ENCODE measurements at regions not wholly inside any gene's neighbourhood (a gene's known extent, or its start where the extent isn't known, plus 50 kb on each side); places are given as distances from the start of the nearest gene placed in this dataset.
"Not testable (repeated sequence)": the region's sequence is repeated elsewhere in the genome, so short reads cannot be mapped to it uniquely, and the experiment has no call there.

GRCh38 chrX:89539150-89539549 is 382.6 kb upstream of the TGIF2LX start:
- not testable (repeated sequence) for DNase-seq

DNA sequence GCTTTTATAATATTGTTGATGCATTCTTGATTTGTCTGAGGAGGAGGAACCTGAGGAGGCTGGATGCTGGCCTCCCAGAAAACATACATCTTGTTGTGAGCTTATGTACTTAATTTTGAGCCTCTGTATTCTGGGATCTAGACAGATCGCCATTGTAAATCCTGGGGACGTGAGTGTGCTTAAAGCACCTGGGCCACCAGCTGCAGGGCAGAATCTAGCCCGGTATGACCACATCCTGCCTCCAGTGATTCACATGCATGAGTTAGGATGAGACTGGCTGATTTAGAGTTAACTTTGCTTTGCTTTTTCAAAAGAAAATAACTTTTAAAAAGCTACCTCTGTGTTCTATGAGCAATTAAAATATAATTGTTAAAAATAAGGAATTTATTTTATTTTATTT is 364.6 kb upstream of the TGIF2LX start:
- DNase-seq = not testable (repeated sequence)

DNA sequence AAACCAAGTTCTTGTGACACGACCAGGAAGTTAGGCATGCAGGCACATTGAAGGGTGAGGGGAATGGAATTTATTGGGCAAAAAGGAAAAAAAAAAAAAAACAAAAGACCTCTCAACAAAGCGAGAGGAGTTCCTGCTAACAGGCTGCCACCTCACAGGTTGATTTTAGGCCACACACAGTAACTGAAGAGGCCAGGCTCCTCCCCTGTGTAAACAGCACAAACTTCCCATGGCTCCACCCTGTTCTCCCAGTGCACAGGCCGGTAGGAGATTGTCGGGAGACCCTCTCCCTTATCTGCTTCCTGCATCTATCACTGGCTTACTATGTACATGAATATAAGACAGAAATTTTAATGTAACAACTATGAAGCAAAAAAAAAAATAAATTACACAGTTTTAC is 359.6 kb upstream of the TGIF2LX start:
- not testable (repeated sequence) for DNase-seq

DNA sequence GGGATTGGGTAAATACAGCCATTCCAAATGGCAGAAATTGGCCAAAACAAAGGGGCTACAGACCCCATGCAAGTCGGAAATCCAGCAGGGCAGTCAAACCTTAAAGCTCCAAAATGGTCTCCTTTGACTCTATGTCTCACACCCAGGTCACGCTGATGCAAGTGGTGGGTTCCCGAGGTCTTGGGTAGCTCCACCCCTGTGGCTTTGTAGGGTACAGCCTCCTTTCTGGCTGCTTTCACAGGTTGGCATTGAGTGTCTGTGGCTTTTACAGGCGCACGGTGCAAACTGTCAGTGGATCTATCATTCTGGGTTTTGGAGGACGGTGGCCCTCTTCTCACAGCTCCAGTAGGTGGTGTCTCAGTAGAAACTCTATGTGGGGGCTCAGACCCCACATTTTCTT is 358.6 kb upstream of the TGIF2LX start:
- not testable (repeated sequence) for DNase-seq

GRCh38 chrX:89567787-89568186 is 353.9 kb upstream of the TGIF2LX start:
- not testable (repeated sequence) for DNase-seq

DNA sequence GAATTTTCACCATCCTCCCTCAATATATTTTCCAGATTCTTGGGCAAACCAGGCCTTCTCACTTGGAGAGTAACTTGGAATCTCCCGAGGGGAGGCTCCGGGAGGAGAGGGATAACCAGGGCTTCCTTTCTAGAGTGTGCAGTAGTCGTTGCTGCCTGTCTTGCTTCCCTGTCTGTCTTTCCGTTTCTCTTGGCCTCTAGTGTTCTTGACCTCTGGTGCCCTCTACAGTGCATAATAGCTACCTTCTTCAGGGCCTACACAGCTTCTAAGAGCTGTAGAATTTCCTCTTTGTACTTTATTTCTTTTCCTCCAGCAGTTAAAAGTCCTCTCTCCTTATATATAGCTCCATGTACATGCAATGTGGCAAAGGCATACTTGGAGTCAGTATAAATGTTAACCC is 339.8 kb upstream of the TGIF2LX start:
- DNase-seq = not testable (repeated sequence)

- DNase-seq = not testable (repeated sequence)
Observed at GRCh38 chrX:89631858-89632257, 289.9 kb upstream of the TGIF2LX start.

DNA sequence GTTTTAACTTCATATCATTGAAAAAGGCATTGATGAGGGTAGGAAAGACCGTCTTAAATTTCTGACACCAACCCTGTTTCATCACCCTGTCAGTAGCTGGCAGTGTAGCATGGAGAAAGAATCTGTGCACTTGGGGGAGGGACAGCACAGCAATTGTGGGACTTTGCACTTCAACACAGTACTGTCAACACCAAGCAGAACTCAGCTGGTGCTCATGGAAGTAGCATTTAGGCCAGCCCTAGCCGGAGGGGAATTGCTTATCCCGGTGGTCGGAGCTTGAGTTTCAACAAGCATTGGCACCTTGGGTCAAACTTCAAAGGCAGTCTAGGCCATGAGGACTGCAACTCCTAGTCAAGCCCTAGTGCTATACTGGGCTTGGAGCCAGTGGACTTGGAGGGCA is 285.8 kb upstream of the TGIF2LX start:
- not testable (repeated sequence) for DNase-seq

DNA sequence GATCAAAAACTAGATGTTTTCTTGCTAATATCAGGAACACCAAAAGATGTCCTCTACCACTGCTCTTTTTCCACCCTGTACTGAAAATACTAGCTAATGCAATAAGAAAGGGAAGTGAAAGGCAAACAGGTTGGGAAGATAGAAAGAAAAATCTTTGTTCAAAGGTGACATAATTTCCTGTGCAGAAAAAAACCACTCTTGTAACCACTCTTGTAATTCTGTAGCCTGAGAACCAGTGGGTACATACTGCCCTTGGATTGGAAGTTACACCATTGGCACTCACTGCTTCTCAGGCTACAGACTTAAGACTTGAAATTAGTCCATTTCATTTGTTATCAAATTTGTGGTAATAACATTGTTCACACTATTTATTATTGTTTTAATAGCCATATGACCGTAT is 263.0 kb upstream of the TGIF2LX start:
- DNase-seq = not testable (repeated sequence)

DNA sequence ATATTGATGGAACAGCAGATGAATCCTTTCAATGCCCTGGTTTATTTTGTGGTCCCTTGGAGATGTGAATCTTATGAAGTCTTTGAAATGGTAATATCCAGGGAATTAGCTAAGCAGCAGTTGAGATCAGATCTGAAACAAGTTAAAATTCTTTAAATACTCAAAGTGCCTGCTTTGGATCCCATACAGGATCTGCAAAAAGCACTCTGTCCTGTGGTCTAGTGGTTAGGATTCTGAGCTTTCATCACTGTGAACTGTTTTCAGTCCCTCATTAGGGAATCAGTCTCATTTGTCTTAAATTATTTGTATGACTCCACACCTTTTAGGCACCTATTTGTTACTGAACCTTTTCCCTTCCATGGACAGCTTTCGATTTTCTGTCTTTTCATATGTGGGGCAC is 215.2 kb upstream of the TGIF2LX start:
- DNase-seq = not testable (repeated sequence)

DNA sequence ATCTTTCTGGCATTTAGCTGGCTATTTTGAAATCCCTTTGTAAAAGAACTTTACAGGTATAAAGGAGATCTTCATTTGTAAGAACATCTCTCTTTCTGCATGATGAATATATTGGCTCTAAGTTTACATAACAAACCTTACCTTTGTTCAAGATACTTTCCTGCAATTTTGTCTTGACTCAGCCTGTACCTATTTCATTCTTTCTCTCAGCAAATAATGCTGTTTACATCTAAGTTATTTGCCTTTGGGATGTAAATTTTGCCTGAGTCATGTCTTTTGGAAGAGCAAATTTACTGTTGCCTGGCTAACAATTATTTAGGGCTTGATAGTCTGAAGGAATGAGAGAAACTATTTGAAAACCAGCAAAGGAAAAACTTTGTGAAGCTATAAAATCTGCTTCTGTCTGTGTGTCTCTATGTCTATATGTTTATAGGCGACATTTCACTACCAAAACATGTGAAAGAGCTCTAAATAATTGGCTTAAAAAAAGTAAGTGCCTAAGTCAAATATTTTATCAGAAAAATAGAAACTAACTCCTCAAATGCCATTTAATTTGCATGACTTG is 214.3 kb upstream of the TGIF2LX start:
- not testable (repeated sequence) for DNase-seq

DNA sequence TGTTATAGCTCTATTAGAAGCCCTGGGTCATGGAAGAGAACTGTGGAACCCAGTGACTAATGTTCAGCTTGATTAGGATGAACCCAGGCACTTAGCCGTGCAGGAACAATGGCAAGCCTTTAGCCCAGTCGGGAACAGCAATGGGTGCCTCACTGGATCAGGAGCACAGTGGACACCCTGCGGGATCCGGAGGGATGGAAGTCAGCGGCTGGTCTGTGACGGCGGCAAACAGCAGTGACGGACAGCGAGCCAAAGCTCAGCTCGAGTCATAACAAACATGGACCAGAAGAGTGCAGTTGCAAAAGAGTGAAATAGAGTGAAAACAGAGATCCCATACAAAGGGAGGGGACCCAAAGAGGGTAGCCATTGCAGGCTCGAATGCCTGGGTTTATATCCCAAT is 187.3 kb upstream of the TGIF2LX start:
- DNase-seq = not testable (repeated sequence)

DNA sequence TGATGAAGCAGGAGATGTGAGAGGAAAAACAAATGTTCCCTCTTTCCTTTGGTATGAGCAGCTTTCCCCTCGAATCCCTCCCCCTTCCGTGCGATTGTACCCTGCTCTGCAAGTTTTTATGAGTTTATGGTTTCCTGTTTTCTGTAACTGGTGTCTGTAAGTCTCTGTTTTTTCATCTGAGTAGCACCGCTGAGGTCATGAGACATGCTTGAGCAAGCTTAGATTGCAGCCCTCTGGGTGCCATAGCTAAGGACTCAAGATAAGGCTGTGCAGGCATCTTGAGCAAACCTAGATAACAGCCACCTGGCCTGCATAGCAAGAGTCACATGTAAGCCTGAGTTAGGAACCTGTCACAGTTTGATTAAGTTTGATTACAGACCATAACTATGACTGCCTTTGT is 165.2 kb upstream of the TGIF2LX start:
- DNase-seq = not testable (repeated sequence)

DNA sequence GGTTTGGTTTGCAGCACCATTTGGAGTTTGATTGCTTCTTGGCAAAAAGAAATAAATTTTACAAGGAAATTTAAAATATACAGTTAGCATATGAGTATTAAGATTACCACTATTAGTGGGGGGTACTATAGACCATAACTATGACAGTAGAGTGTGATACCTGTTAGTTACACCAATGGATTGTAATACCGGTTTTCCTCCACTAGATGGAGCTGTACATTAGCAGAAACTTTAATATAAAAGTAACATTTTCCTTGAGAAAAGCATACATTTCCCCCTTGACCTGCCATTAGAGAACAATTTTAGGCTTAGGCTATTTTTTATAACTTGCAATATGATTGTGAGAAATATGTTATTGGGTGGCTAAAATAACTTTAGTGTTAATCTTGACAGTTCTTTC is 163.9 kb upstream of the TGIF2LX start:
- DNase-seq = peak; percentile 4

- not testable (repeated sequence) for DNase-seq
Observed at GRCh38 chrX:89759076-89759685, 162.5 kb upstream of the TGIF2LX start.

DNA sequence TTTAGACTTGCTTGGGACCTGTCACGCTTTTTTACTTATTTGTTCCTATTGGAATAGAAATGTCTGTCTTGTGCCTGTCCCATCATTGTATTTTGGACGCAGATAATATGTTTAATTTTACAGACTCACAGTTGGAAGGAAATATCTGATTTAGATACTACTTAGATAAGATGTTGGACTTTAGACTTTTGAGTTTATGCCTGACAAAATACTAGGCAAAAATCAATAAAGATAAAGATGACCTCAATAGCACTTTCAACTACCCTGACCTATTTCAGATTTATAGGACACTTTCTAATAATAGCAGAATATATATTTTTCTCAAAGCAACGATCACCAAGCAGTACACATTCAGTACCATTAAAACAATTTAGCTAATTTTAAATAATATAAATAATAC is 150.1 kb upstream of the TGIF2LX start:
- not testable (repeated sequence) for DNase-seq

GRCh38 chrX:89811440-89811839 is 110.3 kb upstream of the TGIF2LX start:
- not testable (repeated sequence) for DNase-seq

GRCh38 chrX:89839723-89840122 is 82.0 kb upstream of the TGIF2LX start:
- DNase-seq = not testable (repeated sequence)

GRCh38 chrX:89871662-89872061 is 50.0 kb upstream of the TGIF2LX start:
- DNase-seq = peak; percentile 0
